A673 (cell line): ENCODE measurements at regions not wholly inside any gene's neighbourhood (a gene's known extent, or its start where the extent isn't known, plus 50 kb on each side); places are given as distances from the start of the nearest gene placed in this dataset.

Experiments
- EZH2 ChIP-seq: fragments of 200-600 bp; sonication (generic); IDR thresholded peaks from 2 replicates; pipeline ENCODE4 v1.6.1; 2017; ENCODE audit warnings: borderline replicate concordance, low read depth, mild to moderate bottlenecking, mixed read lengths, antibody characterized with exemption, low read length; ENCODE audit not compliant: poor library complexity, severe bottlenecking
- TF ChIP-seq, protein P1 (sequence below): fragments of 300-800, 200-600 bp; sonication (generic); conservative IDR thresholded peaks from 2 replicates; pipeline ENCODE4 v1.5.1; 2017; ENCODE audit warnings: low read depth, mild to moderate bottlenecking, antibody characterized with exemption, low read length, moderate library complexity, mixed read lengths

DNA sequence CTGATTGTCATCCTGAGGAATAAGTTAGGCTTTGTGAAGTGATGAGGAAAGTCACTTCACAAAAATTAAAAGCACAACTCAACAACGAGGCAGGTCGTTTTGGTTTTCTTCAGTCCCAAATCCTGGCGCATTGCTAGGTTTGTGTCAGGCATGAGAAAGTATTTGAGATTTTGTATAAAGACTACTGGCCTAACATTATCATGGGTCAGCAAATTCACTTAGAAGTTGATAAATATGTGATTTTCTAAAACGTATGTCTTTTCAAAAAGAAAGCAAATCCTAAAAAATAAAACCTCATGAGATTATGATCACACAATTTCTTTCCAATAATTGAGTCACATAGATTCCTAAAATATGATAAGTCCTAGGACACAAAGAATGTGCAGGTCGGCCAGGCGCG, 395.8 kb upstream of the RORA start:
- TF ChIP-seq, protein P1, sequence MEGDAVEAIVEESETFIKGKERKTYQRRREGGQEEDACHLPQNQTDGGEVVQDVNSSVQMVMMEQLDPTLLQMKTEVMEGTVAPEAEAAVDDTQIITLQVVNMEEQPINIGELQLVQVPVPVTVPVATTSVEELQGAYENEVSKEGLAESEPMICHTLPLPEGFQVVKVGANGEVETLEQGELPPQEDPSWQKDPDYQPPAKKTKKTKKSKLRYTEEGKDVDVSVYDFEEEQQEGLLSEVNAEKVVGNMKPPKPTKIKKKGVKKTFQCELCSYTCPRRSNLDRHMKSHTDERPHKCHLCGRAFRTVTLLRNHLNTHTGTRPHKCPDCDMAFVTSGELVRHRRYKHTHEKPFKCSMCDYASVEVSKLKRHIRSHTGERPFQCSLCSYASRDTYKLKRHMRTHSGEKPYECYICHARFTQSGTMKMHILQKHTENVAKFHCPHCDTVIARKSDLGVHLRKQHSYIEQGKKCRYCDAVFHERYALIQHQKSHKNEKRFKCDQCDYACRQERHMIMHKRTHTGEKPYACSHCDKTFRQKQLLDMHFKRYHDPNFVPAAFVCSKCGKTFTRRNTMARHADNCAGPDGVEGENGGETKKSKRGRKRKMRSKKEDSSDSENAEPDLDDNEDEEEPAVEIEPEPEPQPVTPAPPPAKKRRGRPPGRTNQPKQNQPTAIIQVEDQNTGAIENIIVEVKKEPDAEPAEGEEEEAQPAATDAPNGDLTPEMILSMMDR, result no peak
- TF ChIP-seq EZH2, result no peak
